ENCODE measurements at regions not wholly inside any gene's neighbourhood (a gene's known extent, or its start where the extent isn't known, plus 50 kb on each side); places are given as distances from the start of the nearest gene placed in this dataset.

DNA sequence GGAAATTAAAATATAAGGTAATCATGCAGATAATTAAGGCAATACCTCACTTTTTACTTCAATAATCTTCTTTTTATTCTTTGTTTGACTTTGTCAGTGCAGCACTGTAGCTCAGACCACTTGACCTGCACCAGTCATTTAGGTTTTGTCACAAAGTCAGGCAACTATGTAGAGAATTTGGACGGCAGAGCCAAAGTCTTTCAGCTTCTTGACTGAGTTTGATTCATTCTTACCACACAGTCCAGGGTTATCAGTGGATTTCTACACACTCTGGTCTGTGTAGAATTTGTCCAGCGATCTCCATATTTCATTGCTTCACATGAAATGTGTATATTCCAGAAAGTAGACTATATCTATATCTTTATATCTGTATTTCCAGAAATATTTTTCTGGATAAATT, 107.3 kb downstream of the TFAP2B start:
- H3K9me3 ChIP-seq (ENCODE audit: control insufficient read depth, insufficient read depth, low read length), result no peaks in the 10 kb centered on the region
- H3K9me2 ChIP-seq (replicated peaks; ENCODE audit: control insufficient read depth, low read length), result no peaks in the 10 kb centered on the region
- no peaks in the 10 kb centered on the region for H3K4me1 ChIP-seq (ENCODE audit: control insufficient read depth, low read length)
- no peaks in the 10 kb centered on the region for H3K27me3 ChIP-seq (ENCODE audit: control insufficient read depth, low read length)
- TF ChIP-seq, protein P1, sequence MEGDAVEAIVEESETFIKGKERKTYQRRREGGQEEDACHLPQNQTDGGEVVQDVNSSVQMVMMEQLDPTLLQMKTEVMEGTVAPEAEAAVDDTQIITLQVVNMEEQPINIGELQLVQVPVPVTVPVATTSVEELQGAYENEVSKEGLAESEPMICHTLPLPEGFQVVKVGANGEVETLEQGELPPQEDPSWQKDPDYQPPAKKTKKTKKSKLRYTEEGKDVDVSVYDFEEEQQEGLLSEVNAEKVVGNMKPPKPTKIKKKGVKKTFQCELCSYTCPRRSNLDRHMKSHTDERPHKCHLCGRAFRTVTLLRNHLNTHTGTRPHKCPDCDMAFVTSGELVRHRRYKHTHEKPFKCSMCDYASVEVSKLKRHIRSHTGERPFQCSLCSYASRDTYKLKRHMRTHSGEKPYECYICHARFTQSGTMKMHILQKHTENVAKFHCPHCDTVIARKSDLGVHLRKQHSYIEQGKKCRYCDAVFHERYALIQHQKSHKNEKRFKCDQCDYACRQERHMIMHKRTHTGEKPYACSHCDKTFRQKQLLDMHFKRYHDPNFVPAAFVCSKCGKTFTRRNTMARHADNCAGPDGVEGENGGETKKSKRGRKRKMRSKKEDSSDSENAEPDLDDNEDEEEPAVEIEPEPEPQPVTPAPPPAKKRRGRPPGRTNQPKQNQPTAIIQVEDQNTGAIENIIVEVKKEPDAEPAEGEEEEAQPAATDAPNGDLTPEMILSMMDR (IDR thresholded peaks at IDR 0.05; ENCODE audit: low read depth, low read length, poor library complexity, severe bottlenecking), result no peak
- no peak for TF ChIP-seq EZH2phosphoT487 (IDR thresholded peaks at IDR 0.05; ENCODE audit: borderline replicate concordance, low read length)
- H3K4me2 ChIP-seq (ENCODE audit: low read length), result no peak overlapping the region
- no peaks in the 10 kb centered on the region for H4K20me1 ChIP-seq (ENCODE audit: control insufficient read depth, insufficient read depth, low read depth, low read length)
- no peak overlapping the region for H3K27ac ChIP-seq (ENCODE audit: low read depth, low read length)
- no peaks in the 10 kb centered on the region for H3F3A ChIP-seq (ENCODE audit: control insufficient read depth, insufficient read depth)
- H3K36me3 ChIP-seq (ENCODE audit: control insufficient read depth, low read length), result no peaks in the 10 kb centered on the region
- H3K79me2 ChIP-seq (ENCODE audit: control insufficient read depth, low read length), result no peaks in the 10 kb centered on the region
- H3K4me3 ChIP-seq (ENCODE audit: low read length), result no peak overlapping the region

DNA sequence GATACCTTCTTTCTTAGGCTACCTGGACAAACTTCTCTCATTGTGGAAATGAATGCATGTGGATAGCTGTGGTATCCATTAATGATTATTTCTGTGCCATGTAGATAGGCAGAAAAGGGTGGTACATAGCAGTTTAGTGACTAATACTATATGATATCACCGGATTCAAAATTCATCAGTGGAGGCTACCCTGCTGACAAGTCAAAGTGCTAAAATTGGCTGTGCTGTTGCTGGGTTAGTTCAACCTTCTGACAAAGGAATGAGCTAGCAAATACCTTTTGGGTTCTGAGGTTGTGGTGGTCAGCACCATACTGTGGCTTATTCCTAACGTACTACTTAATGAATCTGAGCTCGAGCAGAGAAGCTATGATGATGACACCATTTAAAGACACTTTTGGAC, 109.1 kb downstream of the TFAP2B start:
- Histone ChIP-seq H3K4me3 (ENCODE audit: low read length) (no peak overlapping the region), H3K9me3 (ENCODE audit: control insufficient read depth, insufficient read depth, low read length) (no peaks in the 10 kb centered on the region), H4K20me1 (ENCODE audit: control insufficient read depth, insufficient read depth, low read depth, low read length) (no peaks in the 10 kb centered on the region), H3K36me3 (ENCODE audit: control insufficient read depth, low read length) (no peaks in the 10 kb centered on the region), H3K4me1 (ENCODE audit: control insufficient read depth, low read length) (no peaks in the 10 kb centered on the region), H3K9me2 (replicated peaks; ENCODE audit: control insufficient read depth, low read length) (no peaks in the 10 kb centered on the region), H3K79me2 (ENCODE audit: control insufficient read depth, low read length) (no peaks in the 10 kb centered on the region), H3K4me2 (ENCODE audit: low read length) (no peak overlapping the region), H3F3A (ENCODE audit: control insufficient read depth, insufficient read depth) (no peaks in the 10 kb centered on the region), H3K27ac (ENCODE audit: low read depth, low read length) (no peak overlapping the region), H3K27me3 (ENCODE audit: control insufficient read depth, low read length) (no peaks in the 10 kb centered on the region)
- TF ChIP-seq, protein P1 (IDR thresholded peaks at IDR 0.05; ENCODE audit: low read depth, low read length, poor library complexity, severe bottlenecking), result no peak
- no peak for TF ChIP-seq EZH2phosphoT487 (IDR thresholded peaks at IDR 0.05; ENCODE audit: borderline replicate concordance, low read length)

DNA sequence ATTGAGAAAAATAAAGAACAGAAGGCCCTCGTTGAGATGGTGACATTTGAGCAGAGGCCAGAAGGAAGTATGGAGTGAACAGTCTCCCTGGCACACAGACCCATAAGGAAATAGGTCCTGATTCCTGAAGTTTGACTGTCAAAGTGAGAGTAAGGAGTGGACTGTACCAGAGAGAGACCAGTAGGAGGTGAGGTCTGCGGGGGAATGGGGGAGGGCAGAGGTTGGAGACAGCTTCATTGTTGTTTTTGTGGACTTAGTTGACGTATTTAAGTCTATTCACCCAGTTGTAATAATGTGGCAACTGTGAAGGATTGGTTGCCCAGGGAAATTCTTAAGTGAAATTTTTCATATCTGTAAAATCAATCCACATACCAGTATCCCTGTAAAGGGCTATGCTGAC, 110.7 kb downstream of the TFAP2B start:
- Histone ChIP-seq H3K4me1 (ENCODE audit: control insufficient read depth, low read length) (no peaks in the 10 kb centered on the region), H3K27me3 (ENCODE audit: control insufficient read depth, low read length) (no peaks in the 10 kb centered on the region), H3K9me3 (ENCODE audit: control insufficient read depth, insufficient read depth, low read length) (no peaks in the 10 kb centered on the region), H3K4me2 (ENCODE audit: low read length) (no peak overlapping the region), H3K36me3 (ENCODE audit: control insufficient read depth, low read length) (no peaks in the 10 kb centered on the region), H3K4me3 (ENCODE audit: low read length) (no peak overlapping the region), H3K27ac (ENCODE audit: low read depth, low read length) (no peak overlapping the region), H3K9me2 (replicated peaks; ENCODE audit: control insufficient read depth, low read length) (no peaks in the 10 kb centered on the region), H3F3A (ENCODE audit: control insufficient read depth, insufficient read depth) (no peaks in the 10 kb centered on the region), H3K79me2 (ENCODE audit: control insufficient read depth, low read length) (no peaks in the 10 kb centered on the region), H4K20me1 (ENCODE audit: control insufficient read depth, insufficient read depth, low read depth, low read length) (no peaks in the 10 kb centered on the region)
- TF ChIP-seq, protein P1 (IDR thresholded peaks at IDR 0.05; ENCODE audit: low read depth, low read length, poor library complexity, severe bottlenecking), result no peak
- TF ChIP-seq EZH2phosphoT487 (IDR thresholded peaks at IDR 0.05; ENCODE audit: borderline replicate concordance, low read length), result no peak

DNA sequence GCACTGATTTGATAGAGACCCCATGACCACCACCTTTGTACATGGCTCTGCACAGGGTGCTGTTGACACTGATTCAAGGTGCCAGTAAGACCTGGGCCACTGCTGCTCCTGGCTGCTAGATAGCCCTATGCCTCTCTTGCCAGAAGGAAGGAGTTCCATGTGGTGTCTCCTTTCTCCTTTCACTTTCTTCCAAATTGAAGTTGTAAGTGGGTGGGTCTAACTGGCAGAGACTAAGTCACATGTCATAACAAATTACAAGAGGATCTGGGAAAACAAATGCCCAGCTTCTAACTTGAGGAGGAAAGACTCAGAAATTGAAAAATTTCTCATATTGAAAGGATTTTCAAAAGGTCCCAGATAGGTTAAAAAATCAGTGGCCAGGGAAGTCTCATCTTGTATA, 116.8 kb downstream of the TFAP2B start:
- H3K27ac ChIP-seq (ENCODE audit: low read depth, low read length), result no peak overlapping the region
- no peak overlapping the region for H3K4me3 ChIP-seq (ENCODE audit: low read length)
- no peaks in the 10 kb centered on the region for H3F3A ChIP-seq (ENCODE audit: control insufficient read depth, insufficient read depth)
- no peaks in the 10 kb centered on the region for H4K20me1 ChIP-seq (ENCODE audit: control insufficient read depth, insufficient read depth, low read depth, low read length)
- no peaks in the 10 kb centered on the region for H3K79me2 ChIP-seq (ENCODE audit: control insufficient read depth, low read length)
- H3K4me2 ChIP-seq (ENCODE audit: low read length), result no peak overlapping the region
- no peaks in the 10 kb centered on the region for H3K9me3 ChIP-seq (ENCODE audit: control insufficient read depth, insufficient read depth, low read length)
- H3K9me2 ChIP-seq (replicated peaks; ENCODE audit: control insufficient read depth, low read length), result no peaks in the 10 kb centered on the region
- no peak for TF ChIP-seq EZH2phosphoT487 (IDR thresholded peaks at IDR 0.05; ENCODE audit: borderline replicate concordance, low read length)
- TF ChIP-seq, protein P1 (IDR thresholded peaks at IDR 0.05; ENCODE audit: low read depth, low read length, poor library complexity, severe bottlenecking), result no peak
- no peaks in the 10 kb centered on the region for H3K27me3 ChIP-seq (ENCODE audit: control insufficient read depth, low read length)
- H3K36me3 ChIP-seq (ENCODE audit: control insufficient read depth, low read length), result no peaks in the 10 kb centered on the region
- no peaks in the 10 kb centered on the region for H3K4me1 ChIP-seq (ENCODE audit: control insufficient read depth, low read length)
